HepG2 (cell line): ENCODE measurements at regions not wholly inside any gene's neighbourhood (a gene's known extent, or its start where the extent isn't known, plus 50 kb on each side); places are given as distances from the start of the nearest gene placed in this dataset.

Experiments
- ATAC-seq: fragments of 200-7000 bp; cut with Tn5 transposase; 3 replicates; pipeline ENCODE4 v1.9.1; 2020; ENCODE audit warnings: mild to moderate bottlenecking, moderate library complexity
- BruUV-seq: library from RNA; stranded (reverse); fragments of 400-500 nt; replicated peaks from 2 replicates; lab custom pipeline; 2021; lab: Mats Ljungman, UMichigan
- CTCF ChIA-PET: fragments of 300-600 bp; formaldehyde crosslinking; extraction: SDS; loops from one replicate; lab custom pipeline; 2021; ENCODE audit warnings: low total read pairs, inconsistent platforms, low intra/inter-chr PET ratio; lab: Yijun Ruan, JAX
- POLR2A ChIA-PET: fragments of 350-600 bp; sonication (Branson Sonifier 250); formaldehyde crosslinking; loops from one replicate; lab custom pipeline; 2020; ENCODE audit warnings: antibody characterized with exemption, inconsistent platforms; lab: Yijun Ruan, JAX
- DNase-seq: peaks from one replicate; pipeline ENCODE4 v3.0.0-alpha.2; 2015; ENCODE audit warnings: low spot score
- FAIRE-seq: peaks from 3 replicates; lab custom pipeline; 2011; peaks lifted over from hg19 to GRCh38; lab: Jason Lieb, UNC
- H2AFZ ChIP-seq: one replicate; pipeline ENCODE4 v1.6.1; 2011; ENCODE audit warnings: low read length, inconsistent platforms
- H3K27ac ChIP-seq: fragments of 300-600 bp; 3 replicates; pipeline ENCODE4 v1.8.0; 2011; ENCODE audit warnings: mixed run types, mild to moderate bottlenecking, mixed read lengths, low read length, inconsistent platforms; ENCODE audit not compliant: insufficient read depth; ENCODE audit errors: extremely low read length
- H3K27me3 ChIP-seq, 2 experiments: fragments of 200-600 bp in 1 of 2; 2 replicates in 1 of 2; 3 replicates in 1 of 2; pipeline versions ENCODE4 v1.6.0 to v1.8.0; 2011; ENCODE audit warnings: low read length in 2 of 2, mild to moderate bottlenecking in 2 of 2, moderate library complexity in 2 of 2, inconsistent platforms in 1 of 2; ENCODE audit not compliant: insufficient read depth in 2 of 2, control insufficient read depth in 1 of 2
- H3K36me3 ChIP-seq, 2 experiments: fragments of 200-600 bp in 1 of 2; replicated peaks in 1 of 2; 2 replicates in 1 of 2; 3 replicates in 1 of 2; pipeline versions ENCODE4 v1.5.1 to v1.8.0; 2011; ENCODE audit warnings: low read length in 2 of 2, inconsistent platforms in 1 of 2; ENCODE audit not compliant: insufficient read depth in 2 of 2, control insufficient read depth in 1 of 2
- H3K4me1 ChIP-seq: 2 replicates; pipeline ENCODE4 v1.5.1; 2012; ENCODE audit warnings: low read length, inconsistent platforms; ENCODE audit not compliant: insufficient read depth
- H3K4me2 ChIP-seq: 2 replicates; pipeline ENCODE4 v1.6.0; 2011; ENCODE audit warnings: low read depth, low read length, inconsistent platforms
- H3K4me3 ChIP-seq, 3 experiments: fragments of 200-600 bp in 1 of 3; sonication (generic), shearing (Covaris generic) in 1 of 3; replicated peaks in 1 of 3; 2 replicates each; pipeline ENCODE4 v1.5.1; 2011 to 2016; ENCODE audit warnings: low read length in 3 of 3, inconsistent platforms in 2 of 3, low read depth in 2 of 3, mild to moderate bottlenecking in 2 of 3, control low read depth in 1 of 3, mixed read lengths in 1 of 3; ENCODE audit not compliant: insufficient read depth in 1 of 3
- H3K79me2 ChIP-seq: one replicate; pipeline ENCODE4 v1.6.1; 2011; ENCODE audit warnings: low read length, inconsistent platforms; ENCODE audit not compliant: insufficient read depth
- H3K9ac ChIP-seq: 2 replicates; pipeline ENCODE4 v1.6.0; 2011; ENCODE audit warnings: mild to moderate bottlenecking, low read depth, low read length, inconsistent platforms; ENCODE audit not compliant: insufficient read depth
- H3K9me3 ChIP-seq: 2 replicates; pipeline ENCODE4 v1.5.1; 2012; ENCODE audit warnings: mild to moderate bottlenecking, low read length
- H4K20me1 ChIP-seq: 2 replicates; pipeline ENCODE4 v1.6.0; 2011; ENCODE audit warnings: inconsistent platforms, mild to moderate bottlenecking, low read length, moderate library complexity; ENCODE audit not compliant: insufficient read depth
- E2F5 ChIP-seq: sonication (generic); formaldehyde crosslinking; conservative IDR thresholded peaks from 2 replicates; pipeline ENCODE4 v1.4.0; 2020; ENCODE audit warnings: missing genetic modification reagents
- EZH2 ChIP-seq: conservative IDR thresholded peaks from 2 replicates; pipeline ENCODE4 v1.6.1; 2012; ENCODE audit warnings: mild to moderate bottlenecking, low read depth, low read length, moderate library complexity
- KAT8 ChIP-seq: IDR thresholded peaks from 2 replicates; pipeline ENCODE4 v1.6.1; 2016; ENCODE audit warnings: missing genetic modification reagents, missing compliant biosample characterization
- MLX ChIP-seq: IDR thresholded peaks from 2 replicates; pipeline ENCODE4 v1.6.1; 2016
- REXO4 ChIP-seq: sonication (generic); formaldehyde crosslinking; IDR thresholded peaks from 2 replicates; pipeline ENCODE4 v1.8.0; 2022; ENCODE audit warnings: missing genetic modification reagents, mild to moderate bottlenecking, borderline replicate concordance
- RFX5 ChIP-seq: IDR thresholded peaks from 2 replicates; pipeline ENCODE4 v1.6.1; 2011; ENCODE audit warnings: low read depth, low read length, improper control_type of control experiment
- SNAI1 ChIP-seq: sonication (generic); formaldehyde crosslinking; IDR thresholded peaks from 2 replicates; pipeline ENCODE4 v1.5.0; 2020; ENCODE audit warnings: mild to moderate bottlenecking, missing genetic modification reagents, borderline replicate concordance
- TGIF2 ChIP-seq: IDR thresholded peaks from 2 replicates; pipeline ENCODE4 v1.6.1; 2016; ENCODE audit warnings: control low read depth, missing compliant biosample characterization
- ZNF24 ChIP-seq: fragments of 450-650 bp; IDR thresholded peaks from 2 replicates; pipeline ENCODE4 v1.6.1; 2017; ENCODE audit warnings: antibody characterized with exemption, mild to moderate bottlenecking
- ZNF251 ChIP-seq: sonication (generic); formaldehyde crosslinking; IDR thresholded peaks from 2 replicates; pipeline ENCODE4 v1.9.0; 2021; ENCODE audit warnings: mild to moderate bottlenecking, missing genetic modification reagents
- ZNF263 ChIP-seq: sonication (generic); formaldehyde crosslinking; IDR thresholded peaks from 2 replicates; pipeline ENCODE4 v1.4.0; 2020; ENCODE audit warnings: missing genetic modification reagents
- ZNF367 ChIP-seq: sonication (generic); formaldehyde crosslinking; IDR thresholded peaks from 2 replicates; pipeline ENCODE4 v1.4.0; 2020; ENCODE audit warnings: missing genetic modification reagents, borderline replicate concordance
- ZNF547 ChIP-seq: sonication (generic); formaldehyde crosslinking; IDR thresholded peaks from 2 replicates; pipeline ENCODE4 v1.5.1; 2020; ENCODE audit warnings: mild to moderate bottlenecking, missing genetic modification reagents
- ZNF652 ChIP-seq: IDR thresholded peaks from 2 replicates; pipeline ENCODE4 v1.6.1; 2016; ENCODE audit warnings: low read depth, borderline replicate concordance
- ZNF746 ChIP-seq: sonication (generic); formaldehyde crosslinking; IDR thresholded peaks from 2 replicates; pipeline ENCODE4 v1.8.0; 2022; ENCODE audit warnings: mild to moderate bottlenecking, missing genetic modification reagents
- WGBS: methylation state at CpG from one replicate; pipeline ENCODE4 v1.1.6; 2017; ENCODE audit warnings: low lambda C conversion rate; 5-methylcytosine and 5-hydroxymethylcytosine counted together
- in situ Hi-C: cut with HindIII; loops from 2 replicates; pipeline ENCODE4 v1.10.0; 2017; ENCODE audit warnings: low pct_unique_long_range_greater_than_20kb; ENCODE audit not compliant: extremely low pct_ligation_motif_present
- intact Hi-C: fragments of 100-400 bp; cut with micrococcal nuclease; formaldehyde crosslinking; loops from one replicate; pipeline ENCODE4 v1.10.0; 2022; ENCODE audit not compliant: unreplicated experiment
- TF ChIP-seq, protein P1 (sequence below): sonication (generic); formaldehyde crosslinking; IDR thresholded peaks from 2 replicates; pipeline ENCODE4 v1.9.0; 2022; ENCODE audit warnings: low read depth, missing genetic modification reagents

GRCh38 chr14:104521816-104522745 is 57.5 kb upstream of the C14orf180 start:
- WGBS, result 2% methylated on average over 7 of the region's 8 CpGs

More at GRCh38 chr14:104521816-104522745, 57.5 kb upstream of the C14orf180 start:
- BruUV-seq, result no TSS peak
- ChIA-PET CTCF (no interaction called here), POLR2A (no interaction called here)
- TF ChIP-seq, protein P1, sequence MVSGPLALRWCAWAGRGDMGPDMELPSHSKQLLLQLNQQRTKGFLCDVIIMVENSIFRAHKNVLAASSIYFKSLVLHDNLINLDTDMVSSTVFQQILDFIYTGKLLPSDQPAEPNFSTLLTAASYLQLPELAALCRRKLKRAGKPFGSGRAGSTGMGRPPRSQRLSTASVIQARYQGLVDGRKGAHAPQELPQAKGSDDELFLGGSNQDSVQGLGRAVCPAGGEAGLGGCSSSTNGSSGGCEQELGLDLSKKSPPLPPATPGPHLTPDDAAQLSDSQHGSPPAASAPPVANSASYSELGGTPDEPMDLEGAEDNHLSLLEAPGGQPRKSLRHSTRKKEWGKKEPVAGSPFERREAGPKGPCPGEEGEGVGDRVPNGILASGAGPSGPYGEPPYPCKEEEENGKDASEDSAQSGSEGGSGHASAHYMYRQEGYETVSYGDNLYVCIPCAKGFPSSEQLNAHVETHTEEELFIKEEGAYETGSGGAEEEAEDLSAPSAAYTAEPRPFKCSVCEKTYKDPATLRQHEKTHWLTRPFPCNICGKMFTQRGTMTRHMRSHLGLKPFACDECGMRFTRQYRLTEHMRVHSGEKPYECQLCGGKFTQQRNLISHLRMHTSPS (CRISPR knock-in tag), result no peak
- TF ChIP-seq TGIF2 (CRISPR knock-in tag) (no peak), ZNF263 (CRISPR knock-in tag) (no peak), ZNF367 (CRISPR knock-in tag) (no peak), SNAI1 (CRISPR knock-in tag) (no peak), RFX5 (no peak), E2F5 (no peak), EZH2 (no peak), ZNF746 (CRISPR knock-in tag) (no peak), ZNF547 (no peak), REXO4 (CRISPR knock-in tag) (no peak), ZNF251 (CRISPR knock-in tag) (no peak), ZNF24 (no peak), KAT8 (CRISPR knock-in tag) (no peak), ZNF652 (CRISPR knock-in tag) (no peak), MLX (no peak)
- DNase-seq (no peak), ATAC-seq (no peak), FAIRE-seq (no peak)
- no peaks in the 10 kb centered on the region for H3K4me1 ChIP-seq
- no peaks in the 10 kb centered on the region for H4K20me1 ChIP-seq
- H3K36me3 ChIP-seq, result no peaks in the 10 kb centered on the region
- no peak overlapping the region for H2AFZ ChIP-seq
- H3K27me3 ChIP-seq, result no peaks in the 10 kb centered on the region; a peak in 3 of 5 replicates
- H3K9me3 ChIP-seq, result peaks cover 4% of the 10 kb centered on the region; the same call in 1 of the 2 replicates
- intact Hi-C loops, result no loop called here
- no peak overlapping the region for H3K27ac ChIP-seq
- H3K79me2 ChIP-seq, result no peaks in the 10 kb centered on the region
- H3K9ac ChIP-seq, result no peak overlapping the region
- no peak overlapping the region for H3K4me3 ChIP-seq
- no peak overlapping the region for H3K4me2 ChIP-seq
- in situ Hi-C loops, result no loop called here
